HepG2 (cell line): ENCODE measurements at regions not wholly inside any gene's neighbourhood (a gene's known extent, or its start where the extent isn't known, plus 50 kb on each side); places are given as distances from the start of the nearest gene placed in this dataset.

Experiments used
- CCAR2 ChIP-seq: fragments of 200-400 bp; formaldehyde crosslinking; optimal IDR thresholded peaks from 2 replicates; pipeline ENCODE3; 2018; ENCODE audit warnings: low read depth, mild to moderate bottlenecking, low read length, moderate library complexity
- FOXA3 ChIP-seq: IDR thresholded peaks from 2 replicates; pipeline ENCODE4 v1.6.1; 2016; ENCODE audit warnings: missing genetic modification reagents, missing compliant biosample characterization
- GTF2F1 ChIP-seq: fragments of 150-350 bp; IDR thresholded peaks from 2 replicates; pipeline ENCODE4 v1.6.1; 2014; ENCODE audit warnings: low read length
- HHEX ChIP-seq: IDR thresholded peaks from 2 replicates; pipeline ENCODE4 v1.6.1; 2016; ENCODE audit warnings: control low read depth
- HNRNPL ChIP-seq: fragments of 200-400 bp; formaldehyde crosslinking; IDR thresholded peaks from 2 replicates; pipeline ENCODE4 v1.6.1; 2017; ENCODE audit warnings: mild to moderate bottlenecking, low read depth, low read length
- JARID2 ChIP-seq: sonication (generic); formaldehyde crosslinking; IDR thresholded peaks from 2 replicates; pipeline ENCODE4 v1.8.1; 2023; ENCODE audit warnings: missing genetic modification reagents, inconsistent platforms; ENCODE audit not compliant: insufficient replicate concordance
- JDP2 ChIP-seq: sonication (generic); formaldehyde crosslinking; IDR thresholded peaks from 2 replicates; pipeline ENCODE4 v1.8.1; 2022; ENCODE audit warnings: missing genetic modification reagents, borderline replicate concordance
- KAT7 ChIP-seq: IDR thresholded peaks from 2 replicates; pipeline ENCODE4 v1.6.1; 2018; ENCODE audit warnings: borderline replicate concordance, missing compliant biosample characterization
- PHF8 ChIP-seq: sonication (generic); formaldehyde crosslinking; IDR thresholded peaks from 2 replicates; pipeline ENCODE4 v1.5.0; 2020; ENCODE audit warnings: missing genetic modification reagents
- SMAD9 ChIP-seq: sonication (generic); formaldehyde crosslinking; IDR thresholded peaks from 2 replicates; pipeline ENCODE4 v1.5.1; 2020; ENCODE audit warnings: mild to moderate bottlenecking, missing genetic modification reagents
- SRF ChIP-seq: IDR thresholded peaks from 2 replicates; pipeline ENCODE4 v1.6.1; 2011; ENCODE audit warnings: mild to moderate bottlenecking, low read depth, low read length, moderate library complexity
- TEAD2 ChIP-seq: sonication (generic); formaldehyde crosslinking; IDR thresholded peaks from 2 replicates; pipeline ENCODE4 v1.9.0; 2021; ENCODE audit warnings: missing genetic modification reagents
- TOE1 ChIP-seq: sonication (generic); formaldehyde crosslinking; IDR thresholded peaks from 2 replicates; pipeline ENCODE4 v1.4.0; 2020; ENCODE audit warnings: mild to moderate bottlenecking, missing genetic modification reagents
- ZNF101 ChIP-seq: sonication (generic); formaldehyde crosslinking; IDR thresholded peaks from 2 replicates; pipeline ENCODE4 v1.4.0; 2020; ENCODE audit warnings: mild to moderate bottlenecking, low read depth, missing genetic modification reagents, borderline replicate concordance
- ZNF260 ChIP-seq: sonication (generic); formaldehyde crosslinking; IDR thresholded peaks from 2 replicates; pipeline ENCODE4 v1.4.0; 2020; ENCODE audit warnings: missing genetic modification reagents, low read depth, mild to moderate bottlenecking, borderline replicate concordance
- ZNF274 ChIP-seq: sonication (generic); formaldehyde crosslinking; IDR thresholded peaks from 2 replicates; pipeline ENCODE4 v1.5.1; 2020; ENCODE audit warnings: mild to moderate bottlenecking, missing genetic modification reagents
- ZNF3 ChIP-seq: IDR thresholded peaks from 2 replicates; pipeline ENCODE4 v1.7.0; 2017; ENCODE audit warnings: inconsistent platforms
- ZNF331 ChIP-seq: sonication (generic); formaldehyde crosslinking; IDR thresholded peaks from 2 replicates; pipeline ENCODE4 v1.4.0; 2020; ENCODE audit warnings: missing genetic modification reagents
- ZNF33A ChIP-seq: sonication (generic); formaldehyde crosslinking; IDR thresholded peaks from 2 replicates; pipeline ENCODE4 v1.5.1; 2020; ENCODE audit warnings: missing genetic modification reagents, mild to moderate bottlenecking, moderate library complexity, borderline replicate concordance
- ZNF484 ChIP-seq: sonication (generic); formaldehyde crosslinking; IDR thresholded peaks from 2 replicates; pipeline ENCODE4 v1.5.1; 2020; ENCODE audit warnings: mild to moderate bottlenecking, low read depth, missing genetic modification reagents, borderline replicate concordance
- ZNF7 ChIP-seq: IDR thresholded peaks from 2 replicates; pipeline ENCODE4 v1.6.1; 2016; ENCODE audit warnings: missing biosample characterization, missing genetic modification reagents
- ZNF775 ChIP-seq: sonication (generic); formaldehyde crosslinking; IDR thresholded peaks from 2 replicates; pipeline ENCODE4 v1.4.0; 2020; ENCODE audit warnings: missing genetic modification reagents, mild to moderate bottlenecking, moderate library complexity, borderline replicate concordance
- ZNF781 ChIP-seq: sonication (generic); formaldehyde crosslinking; IDR thresholded peaks from 2 replicates; pipeline ENCODE4 v1.5.1; 2020; ENCODE audit warnings: borderline replicate concordance, mild to moderate bottlenecking, missing genetic modification reagents; ENCODE audit errors: not compliant biosample characterization
- TF ChIP-seq, protein P1 (sequence below): sonication (generic); formaldehyde crosslinking; IDR thresholded peaks from 2 replicates; pipeline ENCODE4 v1.8.0; 2022; ENCODE audit warnings: missing genetic modification reagents, low read depth, mild to moderate bottlenecking, borderline replicate concordance
- TF ChIP-seq, protein P2 (sequence below): sonication (generic); formaldehyde crosslinking; IDR thresholded peaks from 2 replicates; pipeline ENCODE4 v1.4.0; 2020; ENCODE audit warnings: missing genetic modification reagents
- TF ChIP-seq, protein P3 (sequence below): sonication (generic); formaldehyde crosslinking; IDR thresholded peaks from 2 replicates; pipeline ENCODE4 v1.9.0; 2021; ENCODE audit warnings: missing genetic modification reagents, borderline replicate concordance
- TF ChIP-seq, protein P4 (sequence below): sonication (generic); formaldehyde crosslinking; IDR thresholded peaks from 2 replicates; pipeline ENCODE4 v1.9.0; 2021; ENCODE audit warnings: missing genetic modification reagents, borderline replicate concordance

DNA sequence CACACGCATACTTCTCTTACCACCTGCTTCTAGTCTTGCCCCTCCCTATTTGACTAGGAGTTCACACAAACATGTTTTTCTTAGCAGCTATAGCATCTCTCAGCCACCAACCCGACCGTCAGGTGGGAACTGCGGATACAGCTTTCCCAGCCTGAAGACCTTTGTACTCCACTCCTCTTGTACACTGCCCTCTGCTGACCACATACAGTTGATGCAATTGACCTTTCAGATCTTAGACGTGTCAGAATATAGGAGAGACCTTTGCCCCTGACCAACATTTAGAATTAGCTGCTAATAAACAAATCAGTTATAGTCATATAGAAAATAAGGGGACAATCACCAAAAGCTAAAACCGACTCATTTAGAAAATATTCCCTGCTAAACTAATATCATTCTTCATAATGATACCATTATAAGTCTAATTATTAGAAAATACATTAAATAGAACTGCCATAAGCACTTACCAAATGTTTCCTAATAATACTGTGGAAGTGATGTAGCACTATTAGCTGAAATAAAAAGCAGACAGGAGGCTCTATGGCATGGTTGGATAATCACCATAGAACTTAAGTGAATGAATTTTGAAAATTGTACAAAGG, 208.4 kb downstream of the RAD51AP2 start (continued):
- TF ChIP-seq, protein P1, sequence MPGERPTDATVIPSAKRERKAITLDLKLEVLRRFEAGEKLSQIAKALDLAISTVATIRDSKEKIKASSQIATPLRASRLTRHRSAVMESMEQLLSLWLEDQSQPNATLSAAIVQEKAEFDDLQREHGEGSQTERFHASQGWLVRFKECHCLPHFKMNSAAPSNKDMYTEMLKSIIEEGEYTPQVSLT (CRISPR knock-in tag) = no peak
- TF ChIP-seq ZNF781 (CRISPR knock-in tag) = no peak
- no peak for TF ChIP-seq ZNF775 (CRISPR knock-in tag)
- TF ChIP-seq HHEX (CRISPR knock-in tag) = no peak
- no peak for TF ChIP-seq JDP2 (CRISPR knock-in tag)
- TF ChIP-seq PHF8 (CRISPR knock-in tag) = no peak
- TF ChIP-seq ZNF101 = no peak
- no peak for TF ChIP-seq ZNF484 (CRISPR knock-in tag)
- TF ChIP-seq SMAD9 (CRISPR knock-in tag) = no peak
- TF ChIP-seq, protein P2, sequence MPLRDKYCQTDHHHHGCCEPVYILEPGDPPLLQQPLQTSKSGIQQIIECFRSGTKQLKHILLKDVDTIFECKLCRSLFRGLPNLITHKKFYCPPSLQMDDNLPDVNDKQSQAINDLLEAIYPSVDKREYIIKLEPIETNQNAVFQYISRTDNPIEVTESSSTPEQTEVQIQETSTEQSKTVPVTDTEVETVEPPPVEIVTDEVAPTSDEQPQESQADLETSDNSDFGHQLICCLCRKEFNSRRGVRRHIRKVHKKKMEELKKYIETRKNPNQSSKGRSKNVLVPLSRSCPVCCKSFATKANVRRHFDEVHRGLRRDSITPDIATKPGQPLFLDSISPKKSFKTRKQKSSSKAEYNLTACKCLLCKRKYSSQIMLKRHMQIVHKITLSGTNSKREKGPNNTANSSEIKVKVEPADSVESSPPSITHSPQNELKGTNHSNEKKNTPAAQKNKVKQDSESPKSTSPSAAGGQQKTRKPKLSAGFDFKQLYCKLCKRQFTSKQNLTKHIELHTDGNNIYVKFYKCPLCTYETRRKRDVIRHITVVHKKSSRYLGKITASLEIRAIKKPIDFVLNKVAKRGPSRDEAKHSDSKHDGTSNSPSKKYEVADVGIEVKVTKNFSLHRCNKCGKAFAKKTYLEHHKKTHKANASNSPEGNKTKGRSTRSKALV (CRISPR knock-in tag) = no peak
- TF ChIP-seq FOXA3 (CRISPR knock-in tag) = peak; percentile 35
- TF ChIP-seq, protein P3, sequence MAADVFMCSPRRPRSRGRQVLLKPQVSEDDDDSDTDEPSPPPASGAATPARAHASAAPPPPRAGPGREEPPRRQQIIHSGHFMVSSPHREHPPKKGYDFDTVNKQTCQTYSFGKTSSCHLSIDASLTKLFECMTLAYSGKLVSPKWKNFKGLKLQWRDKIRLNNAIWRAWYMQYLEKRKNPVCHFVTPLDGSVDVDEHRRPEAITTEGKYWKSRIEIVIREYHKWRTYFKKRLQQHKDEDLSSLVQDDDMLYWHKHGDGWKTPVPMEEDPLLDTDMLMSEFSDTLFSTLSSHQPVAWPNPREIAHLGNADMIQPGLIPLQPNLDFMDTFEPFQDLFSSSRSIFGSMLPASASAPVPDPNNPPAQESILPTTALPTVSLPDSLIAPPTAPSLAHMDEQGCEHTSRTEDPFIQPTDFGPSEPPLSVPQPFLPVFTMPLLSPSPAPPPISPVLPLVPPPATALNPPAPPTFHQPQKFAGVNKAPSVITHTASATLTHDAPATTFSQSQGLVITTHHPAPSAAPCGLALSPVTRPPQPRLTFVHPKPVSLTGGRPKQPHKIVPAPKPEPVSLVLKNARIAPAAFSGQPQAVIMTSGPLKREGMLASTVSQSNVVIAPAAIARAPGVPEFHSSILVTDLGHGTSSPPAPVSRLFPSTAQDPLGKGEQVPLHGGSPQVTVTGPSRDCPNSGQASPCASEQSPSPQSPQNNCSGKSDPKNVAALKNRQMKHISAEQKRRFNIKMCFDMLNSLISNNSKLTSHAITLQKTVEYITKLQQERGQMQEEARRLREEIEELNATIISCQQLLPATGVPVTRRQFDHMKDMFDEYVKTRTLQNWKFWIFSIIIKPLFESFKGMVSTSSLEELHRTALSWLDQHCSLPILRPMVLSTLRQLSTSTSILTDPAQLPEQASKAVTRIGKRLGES (CRISPR knock-in tag) = no peak
- 0 out of 2 replicates have a peak, but pooled peaks have one; percentile 26 for TF ChIP-seq ZNF331 (CRISPR knock-in tag)
- no peak for TF ChIP-seq GTF2F1
- TF ChIP-seq SRF = no peak
- no peak for TF ChIP-seq CCAR2
- TF ChIP-seq HNRNPL = no peak
- TF ChIP-seq, protein P4, sequence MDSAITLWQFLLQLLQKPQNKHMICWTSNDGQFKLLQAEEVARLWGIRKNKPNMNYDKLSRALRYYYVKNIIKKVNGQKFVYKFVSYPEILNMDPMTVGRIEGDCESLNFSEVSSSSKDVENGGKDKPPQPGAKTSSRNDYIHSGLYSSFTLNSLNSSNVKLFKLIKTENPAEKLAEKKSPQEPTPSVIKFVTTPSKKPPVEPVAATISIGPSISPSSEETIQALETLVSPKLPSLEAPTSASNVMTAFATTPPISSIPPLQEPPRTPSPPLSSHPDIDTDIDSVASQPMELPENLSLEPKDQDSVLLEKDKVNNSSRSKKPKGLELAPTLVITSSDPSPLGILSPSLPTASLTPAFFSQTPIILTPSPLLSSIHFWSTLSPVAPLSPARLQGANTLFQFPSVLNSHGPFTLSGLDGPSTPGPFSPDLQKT (CRISPR knock-in tag) = no peak
- no peak for TF ChIP-seq ZNF274 (CRISPR knock-in tag)
- no peak for TF ChIP-seq ZNF260 (CRISPR knock-in tag)
- TF ChIP-seq TOE1 = no peak
- TF ChIP-seq ZNF33A (CRISPR knock-in tag) = no peak
- TF ChIP-seq ZNF3 (CRISPR knock-in tag) = no peak
- no peak for TF ChIP-seq TEAD2 (CRISPR knock-in tag)
- TF ChIP-seq ZNF7 = no peak
- no peak for TF ChIP-seq KAT7 (CRISPR knock-in tag)
- TF ChIP-seq JARID2 = no peak
